Spleen (tissue), 11 donors: ENCODE measurements at regions not wholly inside any gene's neighbourhood (a gene's known extent, or its start where the extent isn't known, plus 50 kb on each side); places are given as distances from the start of the nearest gene placed in this dataset.

Experiments used
- DNase-seq: peaks from one replicate; pipeline ENCODE4 v3.0.0-alpha.2; 2020
- H3K27ac ChIP-seq, 8 donors: fragments of 200-600 bp; sonication (generic) in 7 of 8; 1 replicate in 4 of 8; 2 replicates in 4 of 8; pipeline versions ENCODE4 v1.5.0 to v1.8.0; 2016 to 2021; ENCODE audit warnings: inconsistent platforms in 4 of 8, mild to moderate bottlenecking in 4 of 8, moderate library complexity in 1 of 8
- H3K27me3 ChIP-seq, 7 donors: fragments of 200-600 bp; sonication (generic) in 6 of 7; replicated peaks in 1 of 7; 1 replicate in 4 of 7; 2 replicates in 3 of 7; pipeline versions ENCODE4 v1.5.0 to v1.8.0; 2016 to 2021; ENCODE audit warnings: inconsistent platforms in 3 of 7, mild to moderate bottlenecking in 1 of 7
- H3K36me3 ChIP-seq, 6 donors: fragments of 200-600 bp; sonication (generic) in 5 of 6; 1 replicate in 4 of 6; 2 replicates in 2 of 6; pipeline versions ENCODE4 v1.5.0 to v1.8.0; 2016 to 2021; ENCODE audit warnings: inconsistent platforms in 2 of 6
- H3K4me1 ChIP-seq, 6 donors: fragments of 200-600 bp; sonication (generic) in 5 of 6; 1 replicate in 3 of 6; 2 replicates in 3 of 6; pipeline versions ENCODE4 v1.5.0 to v1.8.0; 2016 to 2021; ENCODE audit warnings: inconsistent platforms in 3 of 6
- H3K4me3 ChIP-seq, 8 donors: fragments of 200-600 bp; sonication (generic) in 7 of 8; 1 replicate in 4 of 8; 2 replicates in 4 of 8; pipeline versions ENCODE4 v1.5.0 to v1.8.0; 2016 to 2021; ENCODE audit warnings: inconsistent platforms in 4 of 8, mild to moderate bottlenecking in 4 of 8, moderate library complexity in 2 of 8
- H3K9me3 ChIP-seq, 8 donors: fragments of 200-600 bp; sonication (generic) in 7 of 8; 1 replicate in 4 of 8; 2 replicates in 4 of 8; pipeline versions ENCODE4 v1.5.0 to v1.8.0; 2016 to 2021; ENCODE audit warnings: inconsistent platforms in 4 of 8
- CTCF ChIP-seq, 11 experiments: fragments of 200-600 bp in 7 of 11; fragments of 450-650 bp in 4 of 11; sonication (generic) in 4 of 11; IDR thresholded peaks in 8 of 11; conservative IDR thresholded peaks in 3 of 11; 1 replicate in 7 of 11; 2 replicates in 4 of 11; pipeline versions ENCODE4 v1.4.0 to v1.8.0; 2016 to 2021; ENCODE audit warnings: antibody characterized with exemption in 11 of 11, inconsistent platforms in 4 of 11, mild to moderate bottlenecking in 1 of 11
- POLR2A ChIP-seq, 3 donors: fragments of 450-650 bp; IDR thresholded peaks; one replicate each; pipeline ENCODE4 v1.5.1; 2017; ENCODE audit warnings: antibody characterized with exemption in 3 of 3, mild to moderate bottlenecking in 1 of 3
- POLR2AphosphoS5 ChIP-seq, 3 donors: sonication (generic); formaldehyde crosslinking; IDR thresholded peaks; one replicate each; pipeline ENCODE4 v1.5.1; 2017; ENCODE audit warnings: antibody characterized with exemption in 3 of 3
- WGBS, 5 donors: extraction: QIAGEN DNeasy Blood & Tissue Kit in 3 of 5; methylation state at CpG; one replicate each; pipeline versions ENCODE4 v1.1.5 to v1.1.7; 2013 to 2018; 5-methylcytosine and 5-hydroxymethylcytosine counted together
- intact Hi-C: fragments of 100-400 bp; cut with DNase I; formaldehyde crosslinking; loops from one replicate; pipeline ENCODE4 v1.15.0; 2023; ENCODE audit warnings: low total_unique reads
- donor health status: healthy with polysubstance abuse.
- donor health status: DM: no; HTN: no; CAD: no; lungs with moderate emphysema.
- donor health status: DM: no; HTN: no; CAD: no.
- donor health status: Bipolar disorder and iron deficiency.
- donor health status: healthy.
- donor health status: DM: no; HTN: no; CAD: no.
- donor health status: DM: yes; HTN: yes; CAD: no.

GRCh38 chr13:48813518-48813917 lies 159.8 kb downstream of the CYSLTR2 start:
- Histone ChIP-seq H3K27me3 (no peaks in the 10 kb centered on the region), H3K4me1 (peaks cover 0 to 16% (median 5%) of the 10 kb centered on the region in 6 donors), H3K36me3 (no peaks in the 10 kb centered on the region), H3K9me3 (peaks cover 0 to 4% (median 0%) of the 10 kb centered on the region in 8 donors), H3K4me3 (no peak overlapping the region), H3K27ac (no peak overlapping the region)
- intact Hi-C loops, result no loop called here
- TF ChIP-seq POLR2A (IDR thresholded peaks at IDR 0.05) (no peak), CTCF (IDR thresholded peaks at IDR 0.05 in 8 of 11, conservative IDR thresholded peaks at IDR 0.05 in 3 of 11) (no peak), POLR2AphosphoS5 (IDR thresholded peaks at IDR 0.05) (no peak)
- WGBS, 5 donors, result 78 to 86% (median 81%) methylated on average over 5 of the region's 5 CpGs
- DNase-seq, result no peak

- H3K4me3 ChIP-seq, result no peak overlapping the region
- TF ChIP-seq CTCF (IDR thresholded peaks at IDR 0.05 in 8 of 11, conservative IDR thresholded peaks at IDR 0.05 in 3 of 11) (no peak), POLR2A (IDR thresholded peaks at IDR 0.05) (no peak), POLR2AphosphoS5 (IDR thresholded peaks at IDR 0.05) (no peak)
Measured at GRCh38 chr13:48816700-48817099, 159.0 kb upstream of the FNDC3A start.

GRCh38 chr13:48817166-48817802 lies 158.4 kb upstream of the FNDC3A start:
- intact Hi-C loops, result no loop called here
- Histone ChIP-seq H3K4me3 (peak overlapping the region in 1 of 8 donors; percentile 21), H3K36me3 (no peaks in the 10 kb centered on the region), H3K4me1 (peaks cover 0 to 16% (median 5%) of the 10 kb centered on the region in 6 donors), H3K27me3 (no peaks in the 10 kb centered on the region), H3K9me3 (no peaks in the 10 kb centered on the region), H3K27ac (no peak overlapping the region)
- DNase-seq, result no peak
- no peak for TF ChIP-seq POLR2AphosphoS5 (IDR thresholded peaks at IDR 0.05)
- TF ChIP-seq CTCF (IDR thresholded peaks at IDR 0.05 in 8 of 11, conservative IDR thresholded peaks at IDR 0.05 in 3 of 11), result no peak
- no peak for TF ChIP-seq POLR2A (IDR thresholded peaks at IDR 0.05)
- 80 to 87% (median 85%) methylated on average over 5 of the region's 5 CpGs for WGBS, 5 donors

More at GRCh38 chr13:48816700-48817099, 159.0 kb upstream of the FNDC3A start:
- intact Hi-C loops, result no loop called here
- peaks cover 0 to 2% (median 0%) of the 10 kb centered on the region in 8 donors for H3K9me3 ChIP-seq
- no peak for DNase-seq
- H3K4me1 ChIP-seq, result peaks cover 0 to 16% (median 5%) of the 10 kb centered on the region in 6 donors
- H3K27ac ChIP-seq, result no peak overlapping the region
- H3K27me3 ChIP-seq, result no peaks in the 10 kb centered on the region
- H3K36me3 ChIP-seq, result no peaks in the 10 kb centered on the region
- 63 to 75% (median 68%) methylated on average over 2 of the region's 2 CpGs for WGBS, 5 donors

GRCh38 chr13:48818495-48819356 lies 157.0 kb upstream of the FNDC3A start:
- Histone ChIP-seq H3K9me3 (no peaks in the 10 kb centered on the region), H3K36me3 (no peaks in the 10 kb centered on the region), H3K4me3 (no peak overlapping the region), H3K4me1 (peaks cover 0 to 16% (median 5%) of the 10 kb centered on the region in 6 donors), H3K27ac (no peak overlapping the region), H3K27me3 (peaks cover 0 to 3% (median 0%) of the 10 kb centered on the region in 7 donors)
- no peak for TF ChIP-seq POLR2A (IDR thresholded peaks at IDR 0.05)
- TF ChIP-seq CTCF (IDR thresholded peaks at IDR 0.05 in 8 of 11, conservative IDR thresholded peaks at IDR 0.05 in 3 of 11), result no peak
- no peak for TF ChIP-seq POLR2AphosphoS5 (IDR thresholded peaks at IDR 0.05)
- DNase-seq, result no peak
- 79 to 93% (median 92%) methylated on average over 3 of the region's 3 CpGs for WGBS, 5 donors
- intact Hi-C loops, result no loop called here
